ENCODE measurements at regions not wholly inside any gene's neighbourhood (a gene's known extent, or its start where the extent isn't known, plus 50 kb on each side); places are given as distances from the start of the nearest gene placed in this dataset.
A peak's percentile ranks its signal among the peaks of the same experiment; 100 is the strongest.

GRCh38 chr2:7292154-7292691, 375.0 kb downstream of the RNF144A start:
- no peak for DNase-seq

DNA sequence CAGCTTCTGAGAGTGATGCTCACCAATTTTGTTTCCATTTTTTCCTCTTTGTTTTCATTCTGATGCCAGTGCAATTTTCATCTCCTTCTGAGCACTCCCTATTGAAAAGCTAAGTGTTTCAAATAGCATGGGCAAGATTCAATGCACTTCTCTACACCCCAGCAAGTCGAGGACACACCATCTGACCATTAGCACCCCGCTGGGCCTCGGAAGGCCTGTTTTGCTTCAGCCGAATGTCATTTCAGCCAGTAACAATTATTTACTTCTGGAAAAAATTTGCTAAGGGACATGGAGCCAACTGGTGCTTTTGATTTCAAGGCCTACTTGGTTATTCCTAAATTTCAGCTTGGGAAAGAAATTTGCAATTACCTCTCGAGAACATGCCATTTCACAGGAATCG, 392.4 kb downstream of the RNF144A start:
- no peak for DNase-seq

- DNase-seq, result no peak
Observed at GRCh38 chr2:7324706-7325105, 407.5 kb downstream of the RNF144A start.

- DNase-seq, result no peak
Observed at GRCh38 chr2:7325186-7325585, 408.0 kb downstream of the RNF144A start.

DNA sequence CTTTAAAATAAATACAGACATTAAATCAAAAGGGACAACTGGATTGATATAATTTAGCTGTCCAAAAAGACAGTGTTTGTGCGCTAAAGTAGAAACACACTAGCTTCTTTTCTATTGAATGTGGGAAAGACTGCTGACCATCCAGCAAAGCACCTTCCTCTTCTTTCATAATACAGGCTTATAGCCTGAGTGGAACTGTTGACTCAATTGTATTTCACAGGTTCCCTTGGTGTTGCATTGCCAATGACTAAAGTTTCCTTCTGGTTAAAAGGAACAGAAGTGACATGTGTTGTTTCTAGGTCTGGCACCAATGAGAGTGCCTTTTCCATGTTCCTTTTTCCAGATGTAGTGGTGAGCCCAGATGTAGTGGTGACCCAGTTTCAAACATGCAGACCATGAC, 412.3 kb downstream of the RNF144A start:
- DNase-seq, result no peak

- DNase-seq, result no peak
Observed at GRCh38 chr2:7333189-7333765, 416.1 kb downstream of the RNF144A start.

- DNase-seq, result no peak
Observed at GRCh38 chr2:7333960-7334493, 416.8 kb downstream of the RNF144A start.

DNA sequence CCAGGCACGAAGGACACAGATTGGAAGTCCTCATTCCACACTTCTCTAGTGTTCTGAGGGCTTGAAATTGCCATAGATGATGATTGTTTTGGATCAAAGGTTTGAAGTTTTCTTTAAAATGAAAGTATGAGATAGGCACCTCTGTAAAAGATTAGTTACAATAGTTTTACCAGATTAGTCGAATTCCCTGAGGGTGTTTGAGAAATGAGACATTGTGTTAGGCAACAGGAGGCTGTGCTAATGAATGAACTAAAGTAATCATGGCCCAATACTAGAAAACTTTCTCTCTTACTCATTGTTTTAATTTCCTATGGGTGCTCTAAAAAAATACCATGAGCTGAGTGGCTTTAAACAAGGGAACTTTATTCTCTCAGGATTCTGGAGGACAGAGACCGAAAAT, 421.7 kb downstream of the RNF144A start:
- DNase-seq, result no peak

GRCh38 chr2:7346336-7346735, 429.1 kb downstream of the RNF144A start:
- no peak for DNase-seq

GRCh38 chr2:7348761-7349160, 431.5 kb downstream of the RNF144A start:
- no peak for DNase-seq

- DNase-seq, result no peak
Observed at GRCh38 chr2:7352191-7352590, 435.0 kb downstream of the RNF144A start.

- DNase-seq, result no peak
Observed at GRCh38 chr2:7353571-7353970, 436.4 kb downstream of the RNF144A start.

DNA sequence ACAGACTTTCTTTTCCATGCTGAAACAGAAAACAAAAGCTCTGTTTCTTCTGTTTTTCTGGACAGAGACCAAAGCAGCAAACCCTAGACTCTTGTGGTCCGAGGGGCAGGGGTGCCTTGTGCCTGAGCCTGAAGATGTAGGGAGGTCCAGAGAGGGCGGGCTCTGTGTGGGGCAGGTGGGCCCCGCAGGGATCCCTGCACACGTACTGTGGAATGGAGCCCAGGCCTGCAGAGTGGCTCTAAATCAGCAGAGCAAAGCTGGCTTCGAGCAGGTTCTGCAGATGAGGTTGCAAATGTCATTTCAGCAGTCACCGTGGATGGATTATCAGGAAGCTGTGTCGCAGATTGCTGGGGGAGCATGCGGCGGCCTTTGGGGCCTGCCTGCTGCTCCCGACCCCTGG, 438.6 kb downstream of the RNF144A start:
- DNase-seq, result no peak

- DNase-seq, result no peak
Observed at GRCh38 chr2:7356909-7357584, 439.8 kb downstream of the RNF144A start.

GRCh38 chr2:7357993-7358392, 440.8 kb downstream of the RNF144A start:
- no peak for DNase-seq

DNA sequence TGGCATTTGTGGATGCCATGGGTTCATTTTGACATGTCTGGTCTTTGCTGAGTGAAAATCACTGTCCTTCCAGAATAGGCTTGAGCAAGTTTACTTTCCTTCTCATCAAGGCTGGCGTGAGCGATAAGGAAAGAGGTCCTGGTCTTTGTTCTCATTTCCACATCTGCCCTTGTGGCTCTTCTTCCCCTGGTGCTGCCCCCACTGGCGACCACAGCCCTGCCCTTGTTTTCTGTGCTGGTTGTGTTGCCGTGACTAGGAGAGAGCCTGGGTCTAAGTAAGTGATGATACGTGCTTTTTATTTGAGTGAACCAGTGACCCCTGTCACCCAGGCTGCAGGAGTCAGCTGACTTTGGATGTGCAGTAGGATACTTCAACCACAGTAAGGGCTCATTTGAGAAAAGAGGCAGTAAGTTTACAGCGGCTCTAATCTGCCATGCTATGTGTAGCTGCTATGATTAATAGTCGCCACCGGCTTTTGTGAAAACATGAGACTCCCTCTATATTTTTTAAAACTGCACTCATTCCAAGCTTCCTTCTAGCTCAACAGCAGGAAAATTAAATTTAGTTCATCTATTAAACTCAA, 441.7 kb downstream of the RNF144A start:
- no peak for DNase-seq

DNA sequence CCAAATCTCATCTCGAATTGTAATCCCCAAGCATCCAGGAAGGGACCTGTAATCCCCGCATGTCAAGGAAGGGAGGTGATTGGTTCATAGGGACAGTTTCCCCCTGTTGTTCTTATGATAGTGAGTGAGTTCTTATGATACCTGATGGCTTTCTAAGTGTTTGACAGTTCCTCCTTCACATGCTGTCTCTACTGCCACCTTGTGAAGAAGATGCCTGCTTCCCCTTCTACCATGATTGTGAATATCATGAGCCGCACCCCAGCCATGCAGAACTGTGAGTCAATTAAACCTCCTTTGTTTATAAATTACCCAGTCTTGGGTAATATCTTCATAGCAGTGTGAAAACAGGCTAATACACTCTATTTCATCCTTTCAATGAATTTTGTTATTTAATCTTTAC, 446.7 kb downstream of the RNF144A start:
- no peak for DNase-seq

GRCh38 chr2:7368211-7368610, 451.0 kb downstream of the RNF144A start:
- no peak for DNase-seq

GRCh38 chr2:7373156-7373555, 455.9 kb downstream of the RNF144A start:
- no peak for DNase-seq

GRCh38 chr2:7375901-7376300, 458.7 kb downstream of the RNF144A start:
- DNase-seq, result no peak

GRCh38 chr2:7377916-7378569, 460.8 kb downstream of the RNF144A start:
- DNase-seq, result peak; percentile 15

DNA sequence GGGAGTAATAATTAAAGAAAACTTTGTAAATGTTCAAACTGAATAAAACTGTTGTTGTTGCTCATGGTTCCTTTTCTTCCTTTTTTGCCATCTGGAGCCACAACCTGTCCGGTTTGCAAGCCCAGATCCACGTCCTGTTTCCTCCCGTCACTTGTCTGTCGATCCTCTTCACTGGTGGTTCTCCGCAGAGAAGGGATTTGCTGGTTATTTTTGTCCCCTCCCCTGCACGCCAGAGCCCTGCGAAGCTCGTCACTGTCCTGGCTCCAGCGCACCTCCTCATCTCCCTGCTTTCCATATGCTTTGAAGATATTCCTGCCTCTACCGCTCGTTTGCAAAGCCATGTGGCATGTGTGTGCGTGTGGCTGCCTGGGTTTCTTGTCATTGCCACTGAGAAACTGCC, 461.4 kb downstream of the RNF144A start:
- DNase-seq, result peak; percentile 23

DNA sequence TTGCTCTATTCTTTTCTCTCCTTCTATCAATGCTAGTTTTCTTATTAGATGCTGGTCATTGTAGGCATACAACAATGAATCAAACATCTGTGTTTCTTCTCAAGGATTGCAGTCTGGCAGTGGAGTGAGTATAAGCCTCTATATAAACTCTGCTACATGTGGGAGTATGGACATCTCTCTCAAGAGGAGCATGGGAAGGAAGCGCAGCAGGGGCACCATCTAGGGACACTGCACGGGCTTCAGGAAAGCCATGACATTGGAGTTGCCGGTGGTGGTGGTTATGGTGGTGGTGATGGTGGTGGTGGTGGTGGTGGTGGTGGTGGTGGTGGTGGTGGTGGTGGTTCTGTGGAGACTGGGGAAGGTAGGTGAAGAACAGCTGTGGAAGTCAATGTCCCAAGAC, 462.6 kb downstream of the RNF144A start:
- DNase-seq, result no peak
